HEK293 (cell line): ENCODE measurements at regions not wholly inside any gene's neighbourhood (a gene's known extent, or its start where the extent isn't known, plus 50 kb on each side); places are given as distances from the start of the nearest gene placed in this dataset.

Source experiments
- ZNF366 ChIP-seq: fragments of 450-650 bp; formaldehyde crosslinking; conservative IDR thresholded peaks from 2 replicates; pipeline ENCODE4 v1.5.1; 2016; ENCODE audit warnings: missing biosample characterization, missing genetic modification characterization
- TF ChIP-seq, protein P1 (sequence below): fragments of 450-650 bp; formaldehyde crosslinking; IDR thresholded peaks from 2 replicates; pipeline ENCODE4 v1.5.1; 2016; ENCODE audit warnings: missing biosample characterization, missing genetic modification characterization

DNA sequence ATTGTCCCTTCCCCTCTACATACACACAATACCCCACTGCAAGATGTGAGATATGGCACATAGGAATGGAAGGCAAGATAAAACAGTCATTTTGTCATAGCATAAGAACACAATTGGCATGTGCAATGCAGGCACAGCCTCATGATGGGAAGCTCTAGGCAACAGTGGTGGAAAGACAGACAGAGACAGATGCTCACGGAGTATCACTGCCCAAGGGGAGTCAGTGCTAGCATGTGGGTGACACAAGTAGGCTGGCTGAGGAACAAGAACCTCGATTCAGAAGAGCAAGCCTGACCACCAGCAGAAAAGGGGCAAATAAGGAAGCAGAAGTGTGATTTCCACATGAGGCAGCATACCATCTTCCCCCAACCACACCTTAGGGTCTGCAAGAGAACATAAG is 323.6 kb downstream of the PAX3 start:
- TF ChIP-seq, protein P1, sequence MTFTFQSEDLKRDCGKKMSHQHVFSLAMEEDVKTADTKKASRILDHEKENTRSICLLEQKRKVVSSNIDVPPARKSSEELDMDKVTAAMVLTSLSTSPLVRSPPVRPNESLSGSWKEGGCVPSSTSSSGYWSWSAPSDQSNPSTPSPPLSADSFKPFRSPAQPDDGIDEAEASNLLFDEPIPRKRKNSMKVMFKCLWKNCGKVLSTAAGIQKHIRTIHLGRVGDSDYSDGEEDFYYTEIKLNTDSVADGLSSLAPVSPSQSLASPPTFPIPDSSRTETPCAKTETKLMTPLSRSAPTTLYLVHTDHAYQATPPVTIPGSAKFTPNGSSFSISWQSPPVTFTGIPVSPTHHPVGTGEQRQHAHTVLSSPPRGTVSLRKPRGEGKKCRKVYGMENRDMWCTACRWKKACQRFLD (tag by site-specific recombination): no peak
- no peak for TF ChIP-seq ZNF366 (tag by site-specific recombination)
